Transverse colon (tissue), 4 donors: ENCODE measurements at regions not wholly inside any gene's neighbourhood (a gene's known extent, or its start where the extent isn't known, plus 50 kb on each side); places are given as distances from the start of the nearest gene placed in this dataset.

Source experiments
- CTCF ChIP-seq, 5 experiments: fragments of 200-600 bp in 3 of 5; fragments of 450-650 bp in 2 of 5; sonication (generic) in 3 of 5; IDR thresholded peaks; 1 replicate in 2 of 5; 2 replicates in 3 of 5; pipeline ENCODE4 v1.5.1; 2016 to 2017; ENCODE audit warnings: antibody characterized with exemption in 5 of 5, inconsistent platforms in 3 of 5, mild to moderate bottlenecking in 2 of 5, moderate library complexity in 1 of 5
- EP300 ChIP-seq: sonication (generic); formaldehyde crosslinking; IDR thresholded peaks from one replicate; pipeline ENCODE4 v1.6.1; 2017; ENCODE audit warnings: antibody characterized with exemption, low read depth
- POLR2A ChIP-seq: fragments of 450-650 bp; IDR thresholded peaks from one replicate; pipeline ENCODE4 v1.6.1; 2016; ENCODE audit warnings: antibody characterized with exemption, mild to moderate bottlenecking, moderate library complexity
- POLR2AphosphoS5 ChIP-seq, 3 donors: sonication (generic); formaldehyde crosslinking; IDR thresholded peaks; one replicate each; pipeline ENCODE4 v1.6.1; 2016; ENCODE audit warnings: antibody characterized with exemption in 3 of 3

GRCh38 chr22:27157666-27158370, 500.4 kb downstream of the MIAT start:
- TF ChIP-seq POLR2A (no peak), CTCF (IDR thresholded peaks at IDR 0.05) (no peak), EP300 (no peak), POLR2AphosphoS5 (IDR thresholded peaks at IDR 0.05) (no peak)
